AG04449 (cell line): ENCODE measurements at regions not wholly inside any gene's neighbourhood (a gene's known extent, or its start where the extent isn't known, plus 50 kb on each side); places are given as distances from the start of the nearest gene placed in this dataset.

ENCODE experiments used
- CTCF ChIA-PET: fragments of 350-600 bp; formaldehyde crosslinking; extraction: SDS; loops from one replicate; lab custom pipeline; 2021; ENCODE audit warnings: antibody characterized with exemption; lab: Yijun Ruan, JAX
- POLR2A ChIA-PET: fragments of 400-600, 350-600 bp; formaldehyde crosslinking; extraction: SDS; loops from one replicate; lab custom pipeline; 2020; ENCODE audit warnings: antibody characterized with exemption, inconsistent platforms; lab: Yijun Ruan, JAX
- DNase-seq: peaks from one replicate; pipeline ENCODE4 v3.0.0-alpha.2; 2010; ENCODE audit warnings: low read depth, low spot score
- H3K4me3 ChIP-seq: 2 replicates; pipeline ENCODE4 v1.5.1; 2011; ENCODE audit warnings: low read depth, mild to moderate bottlenecking, control low read depth, low read length
- CTCF ChIP-seq: IDR thresholded peaks from one replicate; pipeline ENCODE4 v1.5.1; 2011; ENCODE audit warnings: mild to moderate bottlenecking, moderate library complexity, low read length, control low read depth, inconsistent platforms; ENCODE audit not compliant: insufficient read depth; ENCODE audit errors: missing control alignments

GRCh38 chr1:232191560-232191959, 438.4 kb downstream of the SIPA1L2 start:
- no peak overlapping the region for H3K4me3 ChIP-seq
- no peak for TF ChIP-seq CTCF
- DNase-seq = no peak
- ChIA-PET CTCF (no interaction called here), POLR2A (no interaction called here)

- H3K4me3 ChIP-seq = no peak overlapping the region
- no peak for TF ChIP-seq CTCF
- ChIA-PET POLR2A (no interaction called here), CTCF (no interaction called here)
- no peak for DNase-seq
Measured at GRCh38 chr1:232188318-232188717, 441.6 kb downstream of the SIPA1L2 start.

- H3K4me3 ChIP-seq = no peak overlapping the region
- POLR2A ChIA-PET = no interaction called here
- DNase-seq = no peak
- TF ChIP-seq CTCF = no peak
- CTCF ChIA-PET = no interaction called here
Measured at GRCh38 chr1:232186931-232187330, 443.0 kb downstream of the SIPA1L2 start.

GRCh38 chr1:232184561-232185530, 445.1 kb downstream of the SIPA1L2 start:
- TF ChIP-seq CTCF = no peak
- DNase-seq = no peak
- POLR2A ChIA-PET = no interaction called here
- CTCF ChIA-PET = no interaction called here
- no peak overlapping the region for H3K4me3 ChIP-seq

GRCh38 chr1:232183802-232184201, 446.1 kb downstream of the SIPA1L2 start:
- ChIA-PET CTCF (no interaction called here), POLR2A (no interaction called here)
- no peak for DNase-seq
- no peak overlapping the region for H3K4me3 ChIP-seq
- TF ChIP-seq CTCF = no peak

- POLR2A ChIA-PET = no interaction called here
Measured at GRCh38 chr1:232183266-232183800, 446.6 kb downstream of the SIPA1L2 start.

More at GRCh38 chr1:232183266-232183800, 446.6 kb downstream of the SIPA1L2 start:
- CTCF ChIA-PET = no interaction called here
- TF ChIP-seq CTCF = no peak
- no peak for DNase-seq
- H3K4me3 ChIP-seq = no peak overlapping the region
